Activated CD4-positive, alpha-beta T cell treated with anti-CD3 and anti-CD28 coated beads for 36 hours (primary cell): ENCODE measurements at regions not wholly inside any gene's neighbourhood (a gene's known extent, or its start where the extent isn't known, plus 50 kb on each side); places are given as distances from the start of the nearest gene placed in this dataset.

ENCODE experiments used
- ATAC-seq: fragments of 200-7000 bp; cut with Tn5 transposase; one replicate; pipeline ENCODE4 v1.10.0; 2021; ENCODE audit warnings: mild to moderate bottlenecking, moderate library complexity
- CTCF ChIA-PET: fragments of 350-600 bp; sonication (Branson Sonifier 250); formaldehyde crosslinking; loops from one replicate; lab custom pipeline; 2021; ENCODE audit warnings: antibody characterized with exemption; lab: Charles Lee
- POLR2A ChIA-PET: fragments of 350-600 bp; sonication (Branson Sonifier 250); formaldehyde crosslinking; loops from one replicate; lab custom pipeline; 2021; ENCODE audit warnings: antibody characterized with exemption, inconsistent platforms; lab: Charles Lee
- DNase-seq: peaks from one replicate; pipeline ENCODE4 v3.0.0-alpha.2; 2020
- H3K27ac Mint-ChIP-seq: one replicate; pipeline ENCODE4 v1.8.0; 2021; ENCODE audit warnings: mixed read lengths
- H3K27me3 Mint-ChIP-seq: one replicate; pipeline ENCODE4 v1.8.0; 2021; ENCODE audit warnings: mixed read lengths
- H3K36me3 Mint-ChIP-seq: one replicate; pipeline ENCODE4 v1.8.0; 2021; ENCODE audit warnings: low read depth, mixed read lengths
- H3K4me1 Mint-ChIP-seq: one replicate; pipeline ENCODE4 v1.8.0; 2021; ENCODE audit warnings: mixed read lengths
- H3K4me3 Mint-ChIP-seq: one replicate; pipeline ENCODE4 v1.8.0; 2021; ENCODE audit warnings: mild to moderate bottlenecking, moderate library complexity, mixed read lengths
- H3K9me3 Mint-ChIP-seq: one replicate; pipeline ENCODE4 v1.8.0; 2021; ENCODE audit warnings: low read depth, mixed read lengths
- intact Hi-C, 2 experiments: fragments of 100-400 bp; cut with DNase I in 1 of 2; cut with micrococcal nuclease in 1 of 2; formaldehyde crosslinking; loops; one replicate each; pipeline versions ENCODE4 v1.14.2 to v1.15.1; 2022 to 2024; cut with DNase I, micrococcal nuclease

DNA sequence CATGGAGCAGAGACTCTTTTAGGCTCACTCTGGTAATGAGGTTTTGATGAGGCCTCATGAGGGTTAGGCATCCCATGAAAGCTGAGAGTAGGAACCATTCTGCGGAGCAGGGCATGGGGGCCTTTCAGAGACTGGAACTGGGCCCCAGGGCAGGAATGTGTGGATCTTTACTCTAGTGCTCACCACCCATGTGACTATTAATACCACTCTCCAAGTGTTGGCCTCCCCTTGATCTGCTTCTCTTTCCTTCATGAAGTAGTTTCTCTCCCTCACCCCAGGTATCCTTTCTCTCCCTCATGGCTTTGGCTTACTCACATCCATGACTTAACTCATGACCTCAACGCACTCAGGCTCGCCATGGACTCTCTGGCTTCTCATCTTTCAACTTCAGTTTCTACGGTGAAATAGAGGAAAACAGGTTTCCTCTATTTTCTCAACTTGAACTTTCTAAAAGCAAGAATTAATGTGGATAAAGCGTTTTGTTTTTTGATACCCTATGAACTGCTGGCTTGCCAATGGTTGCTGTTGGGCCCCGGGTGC, 50.5 kb upstream of the GADD45A start:
- DNase-seq (no peak), ATAC-seq (no peak)
- Mint-ChIP-seq H3K27me3 (no peaks in the 10 kb centered on the region), H3K4me3 (no peak overlapping the region), H3K9me3 (no peaks in the 10 kb centered on the region), H3K36me3 (no peaks in the 10 kb centered on the region), H3K4me1 (peaks cover 16% of the 10 kb centered on the region), H3K27ac (no peak overlapping the region)
- CTCF ChIA-PET = no interaction called here
- POLR2A ChIA-PET = no interaction called here
- intact Hi-C loops = no loop called here

GRCh38 chr1:67635055-67635809, 49.8 kb upstream of the GADD45A start:
- no peak for ATAC-seq
- no peaks in the 10 kb centered on the region for H3K27me3 Mint-ChIP-seq
- no peaks in the 10 kb centered on the region for H3K36me3 Mint-ChIP-seq
- DNase-seq = no peak
- peaks cover 16% of the 10 kb centered on the region for H3K4me1 Mint-ChIP-seq
- CTCF ChIA-PET = no interaction called here
- H3K9me3 Mint-ChIP-seq = no peaks in the 10 kb centered on the region
- POLR2A ChIA-PET = no interaction called here
- H3K4me3 Mint-ChIP-seq = no peak overlapping the region
- H3K27ac Mint-ChIP-seq = no peak overlapping the region
- intact Hi-C loops = no loop called here
